Stomach (tissue), 4 donors: ENCODE measurements at regions not wholly inside any gene's neighbourhood (a gene's known extent, or its start where the extent isn't known, plus 50 kb on each side); places are given as distances from the start of the nearest gene placed in this dataset.

Experiments
- EP300 ChIP-seq: sonication (generic); formaldehyde crosslinking; IDR thresholded peaks from one replicate; pipeline ENCODE4 v1.6.1; 2017; ENCODE audit warnings: antibody characterized with exemption
- POLR2A ChIP-seq, 4 donors: fragments of 450-650 bp; IDR thresholded peaks; one replicate each; pipeline ENCODE4 v1.6.1; 2016; ENCODE audit warnings: antibody characterized with exemption in 4 of 4, control low read depth in 2 of 4, mild to moderate bottlenecking in 1 of 4, moderate library complexity in 1 of 4
- POLR2AphosphoS5 ChIP-seq, 3 donors: sonication (generic); formaldehyde crosslinking; IDR thresholded peaks; one replicate each; pipeline ENCODE4 v1.6.1; 2016; ENCODE audit warnings: antibody characterized with exemption in 3 of 3
- TF ChIP-seq, protein P1 (sequence below), 7 experiments: fragments of 450-650 bp in 4 of 7; fragments of 200-600 bp in 3 of 7; sonication (generic) in 3 of 7; IDR thresholded peaks; one replicate each; pipeline ENCODE4 v1.5.1; 2016 to 2019; ENCODE audit warnings: antibody characterized with exemption in 7 of 7, control low read depth in 2 of 7, mild to moderate bottlenecking in 1 of 7

DNA sequence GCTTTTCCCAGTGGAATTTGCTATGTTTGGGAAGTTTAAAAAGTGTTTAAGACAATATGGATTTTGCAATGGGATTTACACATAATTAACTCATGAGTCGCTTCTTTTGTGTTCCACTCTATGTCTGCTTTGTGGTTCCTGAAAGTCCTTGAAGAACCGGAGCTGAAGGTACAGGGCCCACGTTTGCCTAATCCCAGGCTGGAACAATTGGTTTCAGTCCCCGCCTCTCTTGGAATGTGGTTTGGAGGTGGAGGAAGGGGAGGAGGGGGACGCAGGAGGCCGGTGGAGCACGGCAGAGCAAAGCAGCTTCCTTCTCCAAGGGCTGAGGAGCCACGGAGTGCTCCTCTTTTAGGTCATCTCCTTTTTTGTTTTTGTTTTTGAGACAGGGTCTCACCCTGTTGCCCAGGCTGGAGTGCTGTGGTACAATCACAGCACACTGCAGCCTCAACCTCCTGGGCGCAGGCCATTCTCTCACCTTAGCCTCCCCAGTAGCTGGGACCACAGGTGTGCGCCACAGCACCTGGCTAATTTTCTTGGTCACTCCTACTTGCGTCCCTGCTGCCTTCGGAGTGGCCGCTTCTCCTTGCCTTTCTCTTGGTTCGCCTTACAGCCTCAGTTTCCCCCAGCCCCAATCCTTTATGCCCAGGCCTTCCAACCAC, 129.5 kb upstream of the ERRFI1 start:
- TF ChIP-seq, protein P1, sequence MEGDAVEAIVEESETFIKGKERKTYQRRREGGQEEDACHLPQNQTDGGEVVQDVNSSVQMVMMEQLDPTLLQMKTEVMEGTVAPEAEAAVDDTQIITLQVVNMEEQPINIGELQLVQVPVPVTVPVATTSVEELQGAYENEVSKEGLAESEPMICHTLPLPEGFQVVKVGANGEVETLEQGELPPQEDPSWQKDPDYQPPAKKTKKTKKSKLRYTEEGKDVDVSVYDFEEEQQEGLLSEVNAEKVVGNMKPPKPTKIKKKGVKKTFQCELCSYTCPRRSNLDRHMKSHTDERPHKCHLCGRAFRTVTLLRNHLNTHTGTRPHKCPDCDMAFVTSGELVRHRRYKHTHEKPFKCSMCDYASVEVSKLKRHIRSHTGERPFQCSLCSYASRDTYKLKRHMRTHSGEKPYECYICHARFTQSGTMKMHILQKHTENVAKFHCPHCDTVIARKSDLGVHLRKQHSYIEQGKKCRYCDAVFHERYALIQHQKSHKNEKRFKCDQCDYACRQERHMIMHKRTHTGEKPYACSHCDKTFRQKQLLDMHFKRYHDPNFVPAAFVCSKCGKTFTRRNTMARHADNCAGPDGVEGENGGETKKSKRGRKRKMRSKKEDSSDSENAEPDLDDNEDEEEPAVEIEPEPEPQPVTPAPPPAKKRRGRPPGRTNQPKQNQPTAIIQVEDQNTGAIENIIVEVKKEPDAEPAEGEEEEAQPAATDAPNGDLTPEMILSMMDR (IDR thresholded peaks at IDR 0.05) = no peak
- TF ChIP-seq POLR2A (IDR thresholded peaks at IDR 0.05) = no peak
- TF ChIP-seq POLR2AphosphoS5 (IDR thresholded peaks at IDR 0.05) = no peak
- no peak for TF ChIP-seq EP300
